ENCODE measurements at regions not wholly inside any gene's neighbourhood (a gene's known extent, or its start where the extent isn't known, plus 50 kb on each side); places are given as distances from the start of the nearest gene placed in this dataset.
"Not testable (repeated sequence)": the region's sequence is repeated elsewhere in the genome, so short reads cannot be mapped to it uniquely, and the experiment has no call there.

DNA sequence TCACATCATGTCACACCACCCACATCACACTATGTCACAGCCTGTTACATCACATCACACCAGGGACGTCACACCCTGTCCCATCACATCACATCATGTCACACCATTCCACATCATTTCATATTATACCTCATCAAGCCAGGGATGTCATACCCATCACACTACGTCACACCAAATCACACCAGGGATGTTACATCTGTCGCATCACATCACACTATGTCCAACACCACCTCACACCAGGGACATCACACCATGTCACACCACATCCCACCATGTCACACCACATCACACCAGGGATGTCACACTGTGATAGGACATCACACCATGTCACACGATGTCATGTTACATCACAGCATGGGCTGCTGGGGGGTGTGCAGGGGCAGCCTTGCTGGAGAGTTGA is 110.6 kb downstream of the TMEM121 start:
- Histone ChIP-seq H3K4me3 (replicated peaks in 1 of 3; ENCODE audit: insufficient read depth in 1 of 3, low read depth in 2 of 3, low read length in 3 of 3) (no peak overlapping the region), H3K36me3 (replicated peaks in 1 of 2; ENCODE audit: control insufficient read depth in 1 of 2, insufficient read depth in 2 of 2, low read length in 2 of 2) (no peaks in the 10 kb centered on the region), H3K4me1 (ENCODE audit: insufficient read depth, low read length) (no peaks in the 10 kb centered on the region), H3K9me3 (ENCODE audit: low read length) (no peaks in the 10 kb centered on the region), H3K79me2 (ENCODE audit: insufficient read depth, low read length) (no peaks in the 10 kb centered on the region), H3K27ac (ENCODE audit: extremely low read length, insufficient read depth, low read length) (no peak overlapping the region), H3K9ac (ENCODE audit: insufficient read depth, low read depth, low read length) (no peak overlapping the region), H2AFZ (ENCODE audit: low read length) (no peak overlapping the region), H3K4me2 (ENCODE audit: low read depth, low read length) (no peak overlapping the region), H4K20me1 (ENCODE audit: insufficient read depth, low read length) (no peaks in the 10 kb centered on the region), H3K27me3 (ENCODE audit: control insufficient read depth in 1 of 2, insufficient read depth in 2 of 2, low read length in 2 of 2) (peaks cover 3 to 4% of the 10 kb centered on the region in 2 experiments; a peak in 2 of 5 replicates)
- CTCF ChIA-PET (ENCODE audit: low intra/inter-chr PET ratio, low total read pairs): no interaction called here
- in situ Hi-C loops (cut with HindIII; ENCODE audit: extremely low pct_ligation_motif_present, low pct_unique_long_range_greater_than_20kb) (no loop called here), intact Hi-C loops (cut with micrococcal nuclease; ENCODE audit: unreplicated experiment) (no loop called here)
- POLR2A ChIA-PET: no interaction called here
- BruUV-seq (replicated peaks): no TSS peak
- TF ChIP-seq CREB1 (IDR thresholded peaks at IDR 0.05) (peak; percentile 92), CREB1 (CRISPR knock-in tag; IDR thresholded peaks at IDR 0.05) (no peak), ATF7 (IDR thresholded peaks at IDR 0.05) (peak; percentile 42; the same call in 1 of the 2 replicates), ATF7 (CRISPR knock-in tag; IDR thresholded peaks at IDR 0.05) (no peak)
- TF ChIP-seq, protein P1, sequence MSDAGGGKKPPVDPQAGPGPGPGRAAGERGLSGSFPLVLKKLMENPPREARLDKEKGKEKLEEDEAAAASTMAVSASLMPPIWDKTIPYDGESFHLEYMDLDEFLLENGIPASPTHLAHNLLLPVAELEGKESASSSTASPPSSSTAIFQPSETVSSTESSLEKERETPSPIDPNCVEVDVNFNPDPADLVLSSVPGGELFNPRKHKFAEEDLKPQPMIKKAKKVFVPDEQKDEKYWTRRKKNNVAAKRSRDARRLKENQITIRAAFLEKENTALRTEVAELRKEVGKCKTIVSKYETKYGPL (CRISPR knock-in tag; IDR thresholded peaks at IDR 0.05): no peak
- WGBS (ENCODE audit: low lambda C conversion rate): 5% methylated on average over 4 of the region's 4 CpGs
- DNase-seq (ENCODE audit: low spot score) (no peak), FAIRE-seq (no peak), ATAC-seq (no peak)

DNA sequence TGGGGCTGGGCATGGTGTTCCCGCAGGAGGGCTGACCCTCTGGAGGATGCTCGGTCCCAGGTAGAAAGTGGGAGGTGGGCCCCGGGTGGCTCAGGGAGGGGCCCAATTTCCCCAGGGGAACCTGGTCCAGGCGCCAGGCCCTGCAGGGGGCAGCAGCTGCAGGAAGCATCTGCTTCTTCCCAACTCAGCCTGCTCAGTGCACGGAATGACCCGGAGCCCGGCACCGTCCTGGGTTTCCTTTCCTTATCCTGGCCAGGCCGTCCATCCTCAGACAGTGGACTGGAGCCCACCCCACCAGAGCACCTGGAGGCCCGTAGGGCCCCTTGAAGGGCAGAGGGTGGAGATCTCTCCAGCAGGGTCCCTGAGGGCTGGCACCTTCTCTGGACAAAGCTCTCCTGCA is 111.0 kb downstream of the TMEM121 start:
- H3K4me2 ChIP-seq (ENCODE audit: low read depth, low read length); H3K9ac ChIP-seq (ENCODE audit: insufficient read depth, low read depth, low read length); intact Hi-C loops (cut with micrococcal nuclease; ENCODE audit: unreplicated experiment); H3K27me3 ChIP-seq (ENCODE audit: control insufficient read depth in 1 of 2, insufficient read depth in 2 of 2, low read length in 2 of 2); DNase-seq (ENCODE audit: low spot score); in situ Hi-C loops (cut with HindIII; ENCODE audit: extremely low pct_ligation_motif_present, low pct_unique_long_range_greater_than_20kb); POLR2A ChIA-PET; H3K4me3 ChIP-seq (replicated peaks in 1 of 3; ENCODE audit: insufficient read depth in 1 of 3, low read depth in 2 of 3, low read length in 3 of 3); H3K36me3 ChIP-seq (replicated peaks in 1 of 2; ENCODE audit: control insufficient read depth in 1 of 2, insufficient read depth in 2 of 2, low read length in 2 of 2); CTCF ChIA-PET (ENCODE audit: low intra/inter-chr PET ratio, low total read pairs); H4K20me1 ChIP-seq (ENCODE audit: insufficient read depth, low read length); H3K79me2 ChIP-seq (ENCODE audit: insufficient read depth, low read length); H2AFZ ChIP-seq (ENCODE audit: low read length); H3K27ac ChIP-seq (ENCODE audit: extremely low read length, insufficient read depth, low read length); H3K9me3 ChIP-seq (ENCODE audit: low read length); H3K4me1 ChIP-seq (ENCODE audit: insufficient read depth, low read length); BruUV-seq (replicated peaks); FAIRE-seq: not testable (repeated sequence)
- 55% methylated on average over 7 of the region's 10 CpGs for WGBS (ENCODE audit: low lambda C conversion rate)
- ATAC-seq: peak; percentile 41; the same call in 2 of the 3 replicates

DNA sequence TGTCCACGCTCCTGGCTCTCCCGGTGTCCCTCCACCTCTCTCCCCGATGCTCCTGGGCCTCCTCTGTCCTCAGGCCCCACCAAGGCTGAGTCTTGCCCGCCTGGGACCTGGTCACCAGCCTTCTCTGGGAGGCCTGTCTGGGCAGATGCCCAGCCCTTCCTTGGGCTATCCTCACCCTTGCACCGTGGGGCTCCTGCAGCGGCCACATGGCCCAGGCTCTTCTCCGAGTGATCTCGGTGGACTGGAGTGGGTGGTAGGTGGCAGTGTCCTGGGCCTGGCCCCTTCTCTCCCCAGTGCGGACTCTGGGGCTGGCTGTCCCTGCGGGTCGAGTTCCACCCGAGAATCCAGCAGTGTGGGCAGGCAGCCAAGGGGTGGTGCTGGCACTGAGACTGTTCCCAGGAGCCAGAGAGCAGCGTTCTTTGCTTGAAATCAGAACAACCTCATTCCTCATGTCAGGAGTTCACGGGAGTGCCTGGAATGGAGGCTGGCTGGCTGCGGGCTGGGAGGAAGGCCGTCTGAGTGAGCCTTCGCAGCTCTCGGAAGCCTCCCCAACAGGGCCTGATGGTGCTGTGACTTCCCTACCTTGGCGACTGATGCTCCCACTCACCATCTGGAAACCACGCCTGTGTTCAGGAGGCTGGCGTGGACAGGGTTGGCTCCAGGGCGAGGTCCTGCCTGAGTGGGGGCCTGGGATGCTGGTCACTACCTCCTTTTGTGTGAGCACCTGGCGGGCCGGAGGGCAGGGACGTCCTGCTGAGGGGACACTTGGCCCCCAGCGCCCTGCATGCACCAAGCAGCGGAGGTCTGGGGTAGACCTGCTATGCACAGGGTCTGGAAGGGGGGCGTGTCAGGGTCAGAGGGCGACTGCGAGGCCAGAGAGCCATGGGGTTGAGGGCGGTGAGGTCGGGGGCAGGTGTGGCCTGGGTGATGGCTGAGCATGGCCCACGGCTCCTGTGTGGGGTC is 113.9 kb downstream of the TMEM121 start:
- in situ Hi-C loops (cut with HindIII; ENCODE audit: extremely low pct_ligation_motif_present, low pct_unique_long_range_greater_than_20kb); DNase-seq (ENCODE audit: low spot score); H3K36me3 ChIP-seq (replicated peaks in 1 of 2; ENCODE audit: control insufficient read depth in 1 of 2, insufficient read depth in 2 of 2, low read length in 2 of 2); H3K4me3 ChIP-seq (replicated peaks in 1 of 3; ENCODE audit: insufficient read depth in 1 of 3, low read depth in 2 of 3, low read length in 3 of 3); CTCF ChIA-PET (ENCODE audit: low intra/inter-chr PET ratio, low total read pairs); H3K4me2 ChIP-seq (ENCODE audit: low read depth, low read length); H2AFZ ChIP-seq (ENCODE audit: low read length); H3K9me3 ChIP-seq (ENCODE audit: low read length); H3K9ac ChIP-seq (ENCODE audit: insufficient read depth, low read depth, low read length); POLR2A ChIA-PET; ATAC-seq; H3K27me3 ChIP-seq (ENCODE audit: control insufficient read depth in 1 of 2, insufficient read depth in 2 of 2, low read length in 2 of 2); H3K27ac ChIP-seq (ENCODE audit: extremely low read length, insufficient read depth, low read length); intact Hi-C loops (cut with micrococcal nuclease; ENCODE audit: unreplicated experiment); BruUV-seq (replicated peaks); H3K4me1 ChIP-seq (ENCODE audit: insufficient read depth, low read length); H3K79me2 ChIP-seq (ENCODE audit: insufficient read depth, low read length); FAIRE-seq; H4K20me1 ChIP-seq (ENCODE audit: insufficient read depth, low read length): not testable (repeated sequence)
- WGBS (ENCODE audit: low lambda C conversion rate): 0% methylated on average over 3 of the region's 33 CpGs

All from HepG2 (cell line).